HCT116 (cell line): ENCODE measurements at regions not wholly inside any gene's neighbourhood (a gene's known extent, or its start where the extent isn't known, plus 50 kb on each side); places are given as distances from the start of the nearest gene placed in this dataset.

Experiments used
- ATAC-seq: fragments of 200-7000 bp; cut with Tn5 transposase; 2 replicates; pipeline ENCODE4 v1.9.1; 2020; ENCODE audit warnings: mild to moderate bottlenecking, moderate library complexity
- BruUV-seq: library from RNA; stranded (reverse); fragments of 400-500 nt; replicated peaks from 2 replicates; lab custom pipeline; 2021; lab: Mats Ljungman, UMichigan
- CTCF ChIA-PET: fragments of 300-600 bp; sonication (Branson Sonifier 250); formaldehyde crosslinking; loops from one replicate; lab custom pipeline; 2021; ENCODE audit warnings: antibody characterized with exemption; lab: Charles Lee
- POLR2A ChIA-PET: fragments of 300-600, 350-600 bp; sonication (Branson Sonifier 250); formaldehyde crosslinking; loops from one replicate; lab custom pipeline; 2021; ENCODE audit warnings: antibody characterized with exemption; lab: Charles Lee
- RAD21 ChIA-PET, 2 experiments: fragments of 300-600 bp; sonication (Branson Sonifier 250); formaldehyde crosslinking; loops; one replicate each; lab custom pipeline; 2023; ENCODE audit warnings: low total read pairs in 2 of 2; ENCODE audit not compliant: uncharacterized antibody in 2 of 2, unreplicated experiment in 2 of 2, low non-redundant PET in 1 of 2; lab: Charles Lee
- DNase-seq: peaks from one replicate; pipeline ENCODE4 v3.0.0-alpha.2; 2010; ENCODE audit warnings: low read depth, low spot score
- H2AFZ ChIP-seq: fragments of 200-600 bp; shearing (Covaris generic), sonication (generic); 2 replicates; pipeline ENCODE4 v1.6.1; 2017; ENCODE audit warnings: low read depth, mixed run types, mixed read lengths, antibody characterized with exemption, low read length; ENCODE audit not compliant: poor library complexity, severe bottlenecking
- H3K27ac ChIP-seq: 2 replicates; pipeline ENCODE4 v1.5.1; 2012; ENCODE audit warnings: low read depth, low read length
- H3K27me3 ChIP-seq: fragments of 200-600 bp; sonication (generic); 2 replicates; pipeline ENCODE4 v1.6.1; 2016; ENCODE audit warnings: mixed run types, low read length, mixed read lengths; ENCODE audit not compliant: insufficient read depth
- H3K36me3 ChIP-seq, 2 experiments: fragments of 200-500 bp in 1 of 2; fragments of 200-600 bp in 1 of 2; sonication (Bioruptor generic) in 1 of 2; sonication (generic) in 1 of 2; 2 replicates each; pipeline versions ENCODE4 v1.5.1 to v1.6.1; 2014 to 2016; ENCODE audit warnings: low read length in 2 of 2, inconsistent platforms in 1 of 2, mixed read lengths in 1 of 2, mixed run types in 1 of 2; ENCODE audit not compliant: insufficient read depth in 2 of 2, control insufficient read depth in 1 of 2
- H3K4me1 ChIP-seq, 2 experiments: fragments of 200-600 bp in 1 of 2; sonication (generic) in 1 of 2; 2 replicates each; pipeline versions ENCODE4 v1.5.1 to v1.6.1; 2012 to 2017; ENCODE audit warnings: low read length in 2 of 2, inconsistent platforms in 1 of 2, mild to moderate bottlenecking in 1 of 2, mixed read lengths in 1 of 2, mixed run types in 1 of 2, moderate library complexity in 1 of 2; ENCODE audit not compliant: insufficient read depth in 2 of 2, control insufficient read depth in 1 of 2
- H3K4me2 ChIP-seq: fragments of 200-600 bp; sonication (generic); 2 replicates; pipeline ENCODE4 v1.6.1; 2017; ENCODE audit warnings: mixed run types, low read length, mixed read lengths
- H3K4me3 ChIP-seq, 2 experiments: fragments of 200-600 bp in 1 of 2; sonication (generic) in 1 of 2; replicated peaks in 1 of 2; 2 replicates each; pipeline ENCODE4 v1.5.1; 2011 to 2016; ENCODE audit warnings: low read length in 2 of 2, control low read depth in 1 of 2, low read depth in 1 of 2, mild to moderate bottlenecking in 1 of 2, mixed read lengths in 1 of 2, mixed run types in 1 of 2
- H3K79me2 ChIP-seq: fragments of 200-600 bp; sonication (generic); 2 replicates; pipeline ENCODE4 v1.6.1; 2017; ENCODE audit warnings: mild to moderate bottlenecking, mixed run types, low read length, moderate library complexity, mixed read lengths; ENCODE audit not compliant: insufficient read depth
- H3K9ac ChIP-seq: fragments of 200-600 bp; sonication (generic); 2 replicates; pipeline ENCODE4 v1.6.1; 2016; ENCODE audit warnings: low read length, mixed read lengths
- H3K9me2 ChIP-seq: fragments of 200-600 bp; sonication (generic), shearing (Covaris generic); 2 replicates; pipeline ENCODE4 v1.6.1; 2017; ENCODE audit warnings: mixed run types, mild to moderate bottlenecking, moderate library complexity; ENCODE audit not compliant: insufficient read depth
- H3K9me3 ChIP-seq, 2 experiments: fragments of 200-500 bp in 1 of 2; fragments of 200-600 bp in 1 of 2; sonication (Bioruptor generic) in 1 of 2; sonication (generic) in 1 of 2; 2 replicates each; pipeline ENCODE4 v1.6.1; 2014 to 2017; ENCODE audit warnings: low read length in 2 of 2, mixed read lengths in 2 of 2, inconsistent platforms in 1 of 2, low read depth in 1 of 2, mild to moderate bottlenecking in 1 of 2, mixed run types in 1 of 2, moderate library complexity in 1 of 2; ENCODE audit not compliant: control insufficient read depth in 1 of 2, insufficient read depth in 1 of 2
- H4K20me1 ChIP-seq: fragments of 200-600 bp; sonication (generic), shearing (Covaris generic); 2 replicates; pipeline ENCODE4 v1.6.1; 2017; ENCODE audit warnings: mixed run types, mild to moderate bottlenecking, moderate library complexity; ENCODE audit not compliant: insufficient read depth
- CEBPB ChIP-seq: IDR thresholded peaks from 2 replicates; pipeline ENCODE4 v1.6.1; 2012; ENCODE audit warnings: low read depth
- EGR1 ChIP-seq: IDR thresholded peaks from 2 replicates; pipeline ENCODE4 v1.6.1; 2012; ENCODE audit warnings: low read depth
- ELF1 ChIP-seq: IDR thresholded peaks from 2 replicates; pipeline ENCODE4 v1.6.1; 2012; ENCODE audit warnings: low read depth, borderline replicate concordance
- EZH2phosphoT487 ChIP-seq: fragments of 200-600 bp; IDR thresholded peaks from 2 replicates; pipeline ENCODE4 v1.6.1; 2018; ENCODE audit warnings: antibody characterized with exemption, borderline replicate concordance
- FOSL1 ChIP-seq: IDR thresholded peaks from 2 replicates; pipeline ENCODE4 v1.6.1; 2012; ENCODE audit warnings: low read depth
- JUND ChIP-seq: IDR thresholded peaks from 2 replicates; pipeline ENCODE4 v1.6.1; 2012
- RAD21 ChIP-seq: IDR thresholded peaks from 2 replicates; pipeline ENCODE4 v1.6.1; 2012; ENCODE audit warnings: low read depth, mild to moderate bottlenecking
- SIN3A ChIP-seq: IDR thresholded peaks from 2 replicates; pipeline ENCODE4 v1.6.1; 2012; ENCODE audit warnings: low read depth
- SP1 ChIP-seq: IDR thresholded peaks from 2 replicates; pipeline ENCODE4 v1.6.1; 2012; ENCODE audit warnings: low read depth
- SRF ChIP-seq: IDR thresholded peaks from 2 replicates; pipeline ENCODE4 v1.6.1; 2012; ENCODE audit warnings: low read depth
- TCF7L2 ChIP-seq: IDR thresholded peaks from 2 replicates; pipeline ENCODE4 v1.7.0; 2011; ENCODE audit warnings: borderline replicate concordance, inconsistent platforms; ENCODE audit not compliant: insufficient read depth, insufficient read length; ENCODE audit errors: extremely low read depth
- YY1 ChIP-seq: IDR thresholded peaks from 2 replicates; pipeline ENCODE4 v1.6.1; 2011; ENCODE audit warnings: low read length, low read depth, moderate library complexity, mild to moderate bottlenecking; ENCODE audit not compliant: insufficient replicate concordance; ENCODE audit errors: extremely low read depth
- ZFX ChIP-seq: fragments of 450-650 bp; IDR thresholded peaks from 2 replicates; pipeline ENCODE4 v1.6.1; 2017
- ZNF274 ChIP-seq: fragments of 200-500 bp; sonication (Bioruptor generic); IDR thresholded peaks from 2 replicates; pipeline ENCODE4 v1.6.1; 2014; ENCODE audit warnings: mild to moderate bottlenecking, low read depth, low read length, inconsistent platforms
- intact Hi-C: fragments of 100-400 bp; cut with micrococcal nuclease; formaldehyde crosslinking; loops from 2 replicates; pipeline ENCODE4 v1.10.0; 2022
- TF ChIP-seq, protein P1 (sequence below): IDR thresholded peaks from 2 replicates; pipeline ENCODE4 v1.6.1; 2012
- TF ChIP-seq, protein P2 (sequence below): IDR thresholded peaks from 2 replicates; pipeline ENCODE4 v1.6.1; 2012; ENCODE audit warnings: low read depth

DNA sequence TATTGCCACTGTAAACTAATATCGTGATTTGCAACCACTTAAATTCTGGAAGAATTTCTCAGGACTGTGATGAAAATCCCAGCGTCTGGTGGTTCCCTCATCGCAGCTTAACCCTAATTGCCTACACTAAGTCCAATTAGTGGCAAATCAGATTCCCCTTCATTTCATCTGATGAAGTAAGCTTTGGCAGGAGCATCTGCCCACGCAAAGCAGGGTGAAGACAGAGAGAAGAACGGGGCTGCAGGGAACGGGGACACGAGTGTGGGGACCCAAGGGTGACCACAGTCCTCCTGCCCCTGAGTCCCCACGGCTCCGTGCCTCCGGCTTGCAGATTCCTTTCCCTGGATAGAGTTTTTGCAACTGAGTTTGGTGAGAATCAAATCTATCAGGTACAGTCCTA, 159.5 kb downstream of the LY86 start:
- POLR2A ChIA-PET, result no interaction called here
- Histone ChIP-seq H3K27ac (no peak overlapping the region), H3K79me2 (no peaks in the 10 kb centered on the region), H3K4me3 (no peak overlapping the region), H3K9me2 (no peaks in the 10 kb centered on the region), H3K9ac (no peak overlapping the region), H2AFZ (no peak overlapping the region), H3K36me3 (no peaks in the 10 kb centered on the region), H3K27me3 (no peaks in the 10 kb centered on the region), H3K4me2 (no peak overlapping the region), H3K9me3 (no peaks in the 10 kb centered on the region), H4K20me1 (no peaks in the 10 kb centered on the region), H3K4me1 (peaks cover 35 to 50% of the 10 kb centered on the region in 2 experiments)
- ATAC-seq (no peak), DNase-seq (no peak)
- BruUV-seq, result no TSS peak
- intact Hi-C loops, result no loop called here
- CTCF ChIA-PET, result no interaction called here
- no peak for TF ChIP-seq YY1
- no peak for TF ChIP-seq TCF7L2
- TF ChIP-seq CEBPB, result no peak
- no peak for TF ChIP-seq ELF1
- TF ChIP-seq ZNF274, result no peak
- TF ChIP-seq, protein P1, sequence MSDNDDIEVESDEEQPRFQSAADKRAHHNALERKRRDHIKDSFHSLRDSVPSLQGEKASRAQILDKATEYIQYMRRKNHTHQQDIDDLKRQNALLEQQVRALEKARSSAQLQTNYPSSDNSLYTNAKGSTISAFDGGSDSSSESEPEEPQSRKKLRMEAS, result no peak
- TF ChIP-seq SRF, result no peak
- no peak for TF ChIP-seq SIN3A
- no peak for TF ChIP-seq JUND
- TF ChIP-seq, protein P2, sequence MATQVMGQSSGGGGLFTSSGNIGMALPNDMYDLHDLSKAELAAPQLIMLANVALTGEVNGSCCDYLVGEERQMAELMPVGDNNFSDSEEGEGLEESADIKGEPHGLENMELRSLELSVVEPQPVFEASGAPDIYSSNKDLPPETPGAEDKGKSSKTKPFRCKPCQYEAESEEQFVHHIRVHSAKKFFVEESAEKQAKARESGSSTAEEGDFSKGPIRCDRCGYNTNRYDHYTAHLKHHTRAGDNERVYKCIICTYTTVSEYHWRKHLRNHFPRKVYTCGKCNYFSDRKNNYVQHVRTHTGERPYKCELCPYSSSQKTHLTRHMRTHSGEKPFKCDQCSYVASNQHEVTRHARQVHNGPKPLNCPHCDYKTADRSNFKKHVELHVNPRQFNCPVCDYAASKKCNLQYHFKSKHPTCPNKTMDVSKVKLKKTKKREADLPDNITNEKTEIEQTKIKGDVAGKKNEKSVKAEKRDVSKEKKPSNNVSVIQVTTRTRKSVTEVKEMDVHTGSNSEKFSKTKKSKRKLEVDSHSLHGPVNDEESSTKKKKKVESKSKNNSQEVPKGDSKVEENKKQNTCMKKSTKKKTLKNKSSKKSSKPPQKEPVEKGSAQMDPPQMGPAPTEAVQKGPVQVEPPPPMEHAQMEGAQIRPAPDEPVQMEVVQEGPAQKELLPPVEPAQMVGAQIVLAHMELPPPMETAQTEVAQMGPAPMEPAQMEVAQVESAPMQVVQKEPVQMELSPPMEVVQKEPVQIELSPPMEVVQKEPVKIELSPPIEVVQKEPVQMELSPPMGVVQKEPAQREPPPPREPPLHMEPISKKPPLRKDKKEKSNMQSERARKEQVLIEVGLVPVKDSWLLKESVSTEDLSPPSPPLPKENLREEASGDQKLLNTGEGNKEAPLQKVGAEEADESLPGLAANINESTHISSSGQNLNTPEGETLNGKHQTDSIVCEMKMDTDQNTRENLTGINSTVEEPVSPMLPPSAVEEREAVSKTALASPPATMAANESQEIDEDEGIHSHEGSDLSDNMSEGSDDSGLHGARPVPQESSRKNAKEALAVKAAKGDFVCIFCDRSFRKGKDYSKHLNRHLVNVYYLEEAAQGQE, result no peak
- TF ChIP-seq ZFX, result no peak
- TF ChIP-seq RAD21, result no peak
- TF ChIP-seq EZH2phosphoT487, result no peak
- no peak for TF ChIP-seq EGR1
- no peak for TF ChIP-seq FOSL1
- no peak for TF ChIP-seq SP1
- RAD21 ChIA-PET, result no interaction called here
